Ovary (tissue), 7 donors: ENCODE measurements at regions not wholly inside any gene's neighbourhood (a gene's known extent, or its start where the extent isn't known, plus 50 kb on each side); places are given as distances from the start of the nearest gene placed in this dataset.

Experiments
- DNase-seq, 5 donors: peaks; one replicate each; pipeline ENCODE4 v3.0.0-alpha.2; 2019 to 2020
- H3K27ac ChIP-seq, 2 donors: fragments of 200-600 bp; one replicate each; pipeline versions ENCODE4 v1.5.1 to v1.8.0; 2019 to 2022
- H3K27me3 ChIP-seq: fragments of 200-600 bp; one replicate; pipeline ENCODE4 v1.8.0; 2022
- H3K36me3 ChIP-seq: fragments of 200-600 bp; sonication (generic); one replicate; pipeline ENCODE4 v1.5.1; 2019
- H3K4me1 ChIP-seq: one replicate; pipeline ENCODE4 v1.8.1; 2013; ENCODE audit warnings: mild to moderate bottlenecking, moderate library complexity; ENCODE audit not compliant: insufficient read depth
- H3K4me3 ChIP-seq: fragments of 200-600 bp; sonication (generic); one replicate; pipeline ENCODE4 v1.5.1; 2017
- H3K9me3 ChIP-seq, 2 donors: fragments of 200-600 bp in 1 of 2; sonication (generic) in 1 of 2; one replicate each; pipeline versions ENCODE4 v1.5.1 to v1.8.1; 2013 to 2019; ENCODE audit warnings: mild to moderate bottlenecking in 1 of 2, moderate library complexity in 1 of 2
- CTCF ChIP-seq, 3 donors: fragments of 450-650 bp in 2 of 3; fragments of 200-600 bp in 1 of 3; IDR thresholded peaks; one replicate each; pipeline versions ENCODE4 v1.5.1 to v1.8.0; 2016 to 2022; ENCODE audit warnings: antibody characterized with exemption in 3 of 3, mild to moderate bottlenecking in 1 of 3
- EP300 ChIP-seq: sonication (generic); formaldehyde crosslinking; IDR thresholded peaks from one replicate; pipeline ENCODE4 v1.6.1; 2017; ENCODE audit warnings: antibody characterized with exemption
- POLR2A ChIP-seq: fragments of 450-650 bp; IDR thresholded peaks from one replicate; pipeline ENCODE4 v1.6.1; 2017; ENCODE audit warnings: antibody characterized with exemption, mild to moderate bottlenecking, moderate library complexity
- WGBS, 3 donors: extraction: QIAGEN DNeasy Blood & Tissue Kit in 1 of 3; methylation state at CpG; one replicate each; pipeline versions ENCODE4 v1.1.5 to v1.1.7; 2013 to 2017; 5-methylcytosine and 5-hydroxymethylcytosine counted together
- intact Hi-C, 4 donors: fragments of 100-400 bp; cut with DNase I; formaldehyde crosslinking; loops; one replicate each; pipeline versions ENCODE4 v1.11.0 to v1.15.1; 2022 to 2023
- donor health status: DM: no; HTN: no; CAD: no; lungs with moderate emphysema.
- donor health status: DM: no; HTN: no; CAD: no.
- donor health status: Bipolar disorder and iron deficiency.
- donor health status: DM: no; HTN: no; CAD: no.
- donor health status: DM: yes; HTN: yes; CAD: no.

GRCh38 chr3:23105048-23105447, 98.1 kb upstream of the UBE2E2 start:
- Histone ChIP-seq H3K4me1 (no peaks in the 10 kb centered on the region), H3K36me3 (no peaks in the 10 kb centered on the region), H3K27me3 (no peaks in the 10 kb centered on the region), H3K4me3 (no peak overlapping the region), H3K27ac (no peak overlapping the region), H3K9me3 (no peaks in the 10 kb centered on the region)
- DNase-seq, result no peak
- TF ChIP-seq CTCF (IDR thresholded peaks at IDR 0.05), result no peak
- TF ChIP-seq EP300, result no peak
- no peak for TF ChIP-seq POLR2A
- intact Hi-C loops, result no loop called here

GRCh38 chr3:23106666-23107065, 96.5 kb upstream of the UBE2E2 start:
- no peak for TF ChIP-seq POLR2A
- TF ChIP-seq EP300, result no peak
- no peak for TF ChIP-seq CTCF (IDR thresholded peaks at IDR 0.05)
- no peaks in the 10 kb centered on the region for H3K27me3 ChIP-seq
- 91 to 98% (median 94%) methylated on average over 3 of the region's 3 CpGs for WGBS, 3 donors
- H3K4me3 ChIP-seq, result no peak overlapping the region
- no peak overlapping the region for H3K27ac ChIP-seq
- no peaks in the 10 kb centered on the region for H3K4me1 ChIP-seq
- intact Hi-C loops, result no loop called here
- H3K36me3 ChIP-seq, result no peaks in the 10 kb centered on the region
- DNase-seq, result no peak
- H3K9me3 ChIP-seq, result no peaks in the 10 kb centered on the region

- intact Hi-C loops, result no loop called here
- H3K4me1 ChIP-seq, result no peaks in the 10 kb centered on the region
Observed at GRCh38 chr3:23107221-23107620, 95.9 kb upstream of the UBE2E2 start.

GRCh38 chr3:23108451-23109057, 94.6 kb upstream of the UBE2E2 start:
- Histone ChIP-seq H3K9me3 (no peaks in the 10 kb centered on the region), H3K27me3 (no peaks in the 10 kb centered on the region), H3K4me1 (no peaks in the 10 kb centered on the region), H3K27ac (no peak overlapping the region), H3K4me3 (no peak overlapping the region), H3K36me3 (no peaks in the 10 kb centered on the region)
- TF ChIP-seq POLR2A (no peak), EP300 (no peak), CTCF (IDR thresholded peaks at IDR 0.05) (no peak)
- intact Hi-C loops, result no loop called here
- 48 to 72% (median 71%) methylated on average over 3 of the region's 3 CpGs for WGBS, 3 donors
- DNase-seq, result no peak

More at GRCh38 chr3:23107221-23107620, 95.9 kb upstream of the UBE2E2 start:
- Histone ChIP-seq H3K27ac (no peak overlapping the region), H3K4me3 (no peak overlapping the region), H3K9me3 (no peaks in the 10 kb centered on the region), H3K27me3 (no peaks in the 10 kb centered on the region), H3K36me3 (no peaks in the 10 kb centered on the region)
- TF ChIP-seq CTCF (IDR thresholded peaks at IDR 0.05) (no peak), EP300 (no peak), POLR2A (no peak)
- DNase-seq, result no peak
